Coronary artery (tissue), 2 donors: ENCODE measurements at regions not wholly inside any gene's neighbourhood (a gene's known extent, or its start where the extent isn't known, plus 50 kb on each side); places are given as distances from the start of the nearest gene placed in this dataset.

Source experiments
- DNase-seq: peaks from one replicate; pipeline ENCODE4 v3.0.0-alpha.2; 2017; ENCODE audit warnings: low spot score
- H3K27ac ChIP-seq, 2 donors: fragments of 200-600 bp; sonication (generic); one replicate each; pipeline ENCODE4 v1.5.1; 2016 to 2019
- H3K4me3 ChIP-seq: fragments of 200-600 bp; sonication (generic); 2 replicates; pipeline ENCODE4 v1.5.1; 2016; ENCODE audit warnings: mild to moderate bottlenecking, moderate library complexity
- CTCF ChIP-seq: fragments of 200-600 bp; sonication (generic); IDR thresholded peaks from one replicate; pipeline ENCODE4 v1.5.1; 2019; ENCODE audit warnings: antibody characterized with exemption

- DNase-seq: no peak
- TF ChIP-seq CTCF: no peak
- H3K4me3 ChIP-seq: no peak overlapping the region
- H3K27ac ChIP-seq: no peak overlapping the region
These were observed 423.4 kb downstream of the NOVA1 start for GRCh38 chr14:26174395-26174794.

- H3K4me3 ChIP-seq: no peak overlapping the region
- DNase-seq: no peak
- H3K27ac ChIP-seq: no peak overlapping the region
- no peak for TF ChIP-seq CTCF
These were observed 424.2 kb downstream of the NOVA1 start for GRCh38 chr14:26173581-26174110.

- DNase-seq: no peak
- no peak for TF ChIP-seq CTCF
- Histone ChIP-seq H3K4me3 (no peak overlapping the region), H3K27ac (no peak overlapping the region)
These were observed 425.4 kb downstream of the NOVA1 start for GRCh38 chr14:26172396-26172795.

GRCh38 chr14:26170885-26171284 lies 426.9 kb downstream of the NOVA1 start:
- no peak overlapping the region for H3K4me3 ChIP-seq
- no peak overlapping the region for H3K27ac ChIP-seq
- TF ChIP-seq CTCF: no peak
- DNase-seq: no peak

DNA sequence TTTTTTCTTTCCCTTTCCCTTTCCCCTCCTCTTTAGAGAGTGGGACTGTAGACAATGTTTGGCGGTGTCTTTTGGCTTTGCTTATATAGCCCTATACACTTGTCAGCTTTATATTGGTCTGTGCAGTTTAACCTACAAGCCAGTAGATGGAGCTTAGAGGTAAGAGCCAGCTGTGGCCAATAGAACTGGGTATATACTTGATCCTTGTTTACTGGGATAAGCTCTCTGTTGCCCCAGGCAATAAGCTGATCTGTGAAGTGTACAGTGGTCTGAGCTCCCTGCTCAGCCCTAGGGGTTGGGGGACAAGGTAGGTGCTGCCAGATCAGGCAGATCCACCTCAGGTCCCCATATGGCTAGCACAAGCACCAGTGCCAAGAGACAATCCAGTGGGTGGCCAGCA lies 434.1 kb downstream of the NOVA1 start:
- DNase-seq: no peak
- no peak for TF ChIP-seq CTCF
- Histone ChIP-seq H3K27ac (no peak overlapping the region), H3K4me3 (no peak overlapping the region)

- no peak for TF ChIP-seq CTCF
- H3K27ac ChIP-seq: no peak overlapping the region
- no peak for DNase-seq
- no peak overlapping the region for H3K4me3 ChIP-seq
These were observed 440.3 kb downstream of the NOVA1 start for GRCh38 chr14:26157517-26157916.

DNA sequence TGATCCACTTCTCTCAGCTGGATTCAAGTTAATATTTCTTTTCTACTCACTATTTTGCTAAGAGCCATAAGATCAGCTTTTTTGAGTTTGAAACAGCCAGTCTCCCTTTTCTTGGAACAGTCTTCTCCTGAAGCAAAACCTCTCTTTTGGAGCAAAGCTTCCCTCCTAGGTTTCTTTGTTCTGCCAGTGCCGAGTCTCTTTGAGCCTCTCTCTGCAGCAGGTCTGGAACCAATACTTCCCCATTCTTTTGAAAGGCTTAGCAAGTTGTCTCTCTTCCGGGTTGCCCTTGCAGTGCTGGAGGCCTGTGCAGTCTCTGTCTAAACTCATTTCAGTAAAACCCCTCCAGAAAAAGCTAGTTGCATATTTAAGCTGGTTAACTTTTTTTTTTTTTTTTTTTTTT lies 454.8 kb downstream of the NOVA1 start:
- Histone ChIP-seq H3K27ac (no peak overlapping the region), H3K4me3 (no peak overlapping the region)
- DNase-seq: no peak
- TF ChIP-seq CTCF: no peak
